Smooth muscle cell (in vitro differentiated cells): ENCODE measurements at regions not wholly inside any gene's neighbourhood (a gene's known extent, or its start where the extent isn't known, plus 50 kb on each side); places are given as distances from the start of the nearest gene placed in this dataset.

Experiments used
- DNase-seq: peaks from one replicate; lab custom pipeline; 2025; ENCODE audit not compliant: unreplicated experiment; lab: John Stamatoyannopoulos, UW
- H2AFZ ChIP-seq: fragments of 200-600 bp; sonication (generic); 2 replicates; pipeline ENCODE4 v1.6.0; 2016; ENCODE audit warnings: antibody characterized with exemption, low read depth, mild to moderate bottlenecking
- H3F3A ChIP-seq: fragments of 200-600 bp; sonication (generic); 2 replicates; pipeline ENCODE4 v1.6.0; 2017; ENCODE audit warnings: antibody characterized with exemption, low read depth
- H3K27ac ChIP-seq: fragments of 200-600 bp; sonication (generic); 2 replicates; pipeline ENCODE4 v1.5.1; 2016; ENCODE audit warnings: low read depth, mild to moderate bottlenecking
- H3K27me3 ChIP-seq: fragments of 200-600 bp; sonication (generic); 2 replicates; pipeline ENCODE4 v1.6.1; 2016; ENCODE audit warnings: low read depth, mild to moderate bottlenecking
- H3K36me3 ChIP-seq: fragments of 200-600 bp; sonication (generic); 2 replicates; pipeline ENCODE4 v1.5.1; 2016; ENCODE audit warnings: low read depth
- H3K4me1 ChIP-seq: fragments of 200-600 bp; sonication (generic); 2 replicates; pipeline ENCODE4 v1.5.1; 2016; ENCODE audit warnings: low read depth
- H3K4me2 ChIP-seq: fragments of 200-600 bp; sonication (generic); 2 replicates; pipeline ENCODE4 v1.6.0; 2016; ENCODE audit warnings: mild to moderate bottlenecking
- H3K4me3 ChIP-seq: fragments of 200-600 bp; sonication (generic); 2 replicates; pipeline ENCODE4 v1.5.1; 2016; ENCODE audit warnings: mild to moderate bottlenecking
- H3K79me2 ChIP-seq: fragments of 200-600 bp; sonication (generic); 2 replicates; pipeline ENCODE4 v1.6.0; 2016; ENCODE audit warnings: low read depth, mild to moderate bottlenecking
- H3K9ac ChIP-seq: fragments of 200-600 bp; sonication (generic); 2 replicates; pipeline ENCODE4 v1.6.0; 2016; ENCODE audit warnings: low read depth
- H3K9me3 ChIP-seq: fragments of 200-600 bp; sonication (generic); replicated peaks from 2 replicates; pipeline ENCODE4 v1.5.1; 2016; ENCODE audit warnings: low read depth
- H4K20me1 ChIP-seq: fragments of 200-600 bp; sonication (generic); 2 replicates; pipeline ENCODE4 v1.6.0; 2016; ENCODE audit warnings: low read depth
- WGBS: methylation state at CpG from one replicate; pipeline ENCODE4 v1.1.7; 2016; ENCODE audit warnings: low lambda C conversion rate; 5-methylcytosine and 5-hydroxymethylcytosine counted together
- TF ChIP-seq, protein P1 (sequence below): fragments of 200-600 bp; sonication (generic); IDR thresholded peaks from 2 replicates; pipeline ENCODE4 v1.5.1; 2017; ENCODE audit warnings: borderline replicate concordance, mild to moderate bottlenecking, antibody characterized with exemption; ENCODE audit not compliant: insufficient read depth, poor library complexity, severe bottlenecking

DNA sequence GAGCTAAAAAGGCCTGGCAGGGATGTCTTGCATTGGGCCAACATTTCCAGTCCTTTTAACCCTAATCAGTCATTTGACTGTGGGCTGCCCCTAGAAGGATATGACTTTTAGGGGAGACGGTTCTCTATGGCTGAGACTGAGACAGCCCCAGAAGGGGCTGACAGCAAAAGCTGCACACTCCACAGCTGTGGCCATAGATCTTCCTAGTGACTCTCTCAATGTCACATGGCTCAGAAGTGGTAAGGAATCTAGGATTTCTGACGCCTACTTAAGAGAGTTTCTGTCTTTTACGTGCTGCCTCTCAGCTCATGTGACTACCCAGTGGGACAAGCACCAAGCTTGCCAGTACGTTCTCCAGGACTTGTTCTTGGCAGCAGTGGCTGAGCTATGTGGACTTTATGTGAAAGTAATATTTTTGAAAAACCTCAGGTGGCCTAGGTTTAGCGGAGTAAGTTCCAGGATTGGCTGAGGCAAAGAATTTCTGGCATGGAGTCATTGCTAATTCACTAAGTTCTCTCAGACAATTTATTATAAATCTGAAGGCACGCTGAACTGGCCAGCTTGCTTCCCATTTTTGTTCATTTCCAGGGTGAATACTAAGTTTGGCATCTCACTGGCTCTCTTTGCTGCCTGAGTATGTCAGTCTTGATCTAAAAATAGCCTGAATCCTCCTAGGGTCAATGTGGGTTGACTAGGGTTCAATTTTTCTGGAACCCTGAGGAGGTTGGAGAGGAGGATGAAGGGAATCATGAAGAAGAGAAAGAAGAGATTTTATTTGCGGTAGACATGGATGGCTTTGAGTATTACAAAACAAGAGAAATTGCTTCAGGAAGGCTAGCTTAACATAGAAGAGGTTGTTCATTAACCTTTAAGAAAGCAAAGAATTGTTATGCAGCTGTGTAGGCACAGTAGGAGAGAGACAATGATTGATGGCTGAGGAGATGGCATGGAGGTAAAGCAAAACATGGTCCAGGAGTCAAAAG is 271.8 kb downstream of the AEBP2 start:
- Histone ChIP-seq H3K36me3 (no peaks in the 10 kb centered on the region), H4K20me1 (no peaks in the 10 kb centered on the region), H3K4me1 (no peaks in the 10 kb centered on the region), H3K9ac (no peak overlapping the region), H2AFZ (no peak overlapping the region), H3K27me3 (no peaks in the 10 kb centered on the region), H3F3A (no peaks in the 10 kb centered on the region), H3K79me2 (no peaks in the 10 kb centered on the region), H3K27ac (no peak overlapping the region), H3K4me2 (no peak overlapping the region), H3K9me3 (no peaks in the 10 kb centered on the region), H3K4me3 (no peak overlapping the region)
- 74% methylated on average over 7 of the region's 7 CpGs for WGBS
- no peak for DNase-seq
- TF ChIP-seq, protein P1, sequence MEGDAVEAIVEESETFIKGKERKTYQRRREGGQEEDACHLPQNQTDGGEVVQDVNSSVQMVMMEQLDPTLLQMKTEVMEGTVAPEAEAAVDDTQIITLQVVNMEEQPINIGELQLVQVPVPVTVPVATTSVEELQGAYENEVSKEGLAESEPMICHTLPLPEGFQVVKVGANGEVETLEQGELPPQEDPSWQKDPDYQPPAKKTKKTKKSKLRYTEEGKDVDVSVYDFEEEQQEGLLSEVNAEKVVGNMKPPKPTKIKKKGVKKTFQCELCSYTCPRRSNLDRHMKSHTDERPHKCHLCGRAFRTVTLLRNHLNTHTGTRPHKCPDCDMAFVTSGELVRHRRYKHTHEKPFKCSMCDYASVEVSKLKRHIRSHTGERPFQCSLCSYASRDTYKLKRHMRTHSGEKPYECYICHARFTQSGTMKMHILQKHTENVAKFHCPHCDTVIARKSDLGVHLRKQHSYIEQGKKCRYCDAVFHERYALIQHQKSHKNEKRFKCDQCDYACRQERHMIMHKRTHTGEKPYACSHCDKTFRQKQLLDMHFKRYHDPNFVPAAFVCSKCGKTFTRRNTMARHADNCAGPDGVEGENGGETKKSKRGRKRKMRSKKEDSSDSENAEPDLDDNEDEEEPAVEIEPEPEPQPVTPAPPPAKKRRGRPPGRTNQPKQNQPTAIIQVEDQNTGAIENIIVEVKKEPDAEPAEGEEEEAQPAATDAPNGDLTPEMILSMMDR = no peak

DNA sequence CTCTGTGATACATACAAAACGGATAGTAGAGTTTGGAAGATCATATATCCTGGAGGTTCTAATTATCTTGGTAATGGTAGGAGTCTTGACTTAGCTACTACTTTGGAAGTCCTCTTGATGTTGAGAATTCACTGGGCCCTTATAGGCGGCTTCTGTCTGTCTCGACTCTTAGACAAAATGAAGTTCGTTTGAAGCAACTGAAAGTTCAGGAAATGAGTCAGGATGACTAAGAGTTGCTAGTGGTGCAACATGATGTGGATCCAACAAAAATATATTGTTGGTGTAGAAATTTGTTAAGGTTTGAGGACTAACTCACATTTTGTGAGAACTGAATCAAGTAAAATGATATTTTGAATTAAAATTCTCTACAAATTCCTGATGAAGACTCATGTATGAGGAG is 272.7 kb downstream of the AEBP2 start:
- TF ChIP-seq, protein P1 = no peak
- no peaks in the 10 kb centered on the region for H4K20me1 ChIP-seq
- no peaks in the 10 kb centered on the region for H3K27me3 ChIP-seq
- H3K4me2 ChIP-seq = no peak overlapping the region
- no peak overlapping the region for H3K27ac ChIP-seq
- no peaks in the 10 kb centered on the region for H3K9me3 ChIP-seq
- no peaks in the 10 kb centered on the region for H3K4me1 ChIP-seq
- H3K36me3 ChIP-seq = no peaks in the 10 kb centered on the region
- WGBS = 63% methylated on average over 4 of the region's 4 CpGs
- H3K4me3 ChIP-seq = no peak overlapping the region
- DNase-seq = no peak
- no peaks in the 10 kb centered on the region for H3K79me2 ChIP-seq
- no peak overlapping the region for H3K9ac ChIP-seq
- H3F3A ChIP-seq = no peaks in the 10 kb centered on the region
- no peak overlapping the region for H2AFZ ChIP-seq

DNA sequence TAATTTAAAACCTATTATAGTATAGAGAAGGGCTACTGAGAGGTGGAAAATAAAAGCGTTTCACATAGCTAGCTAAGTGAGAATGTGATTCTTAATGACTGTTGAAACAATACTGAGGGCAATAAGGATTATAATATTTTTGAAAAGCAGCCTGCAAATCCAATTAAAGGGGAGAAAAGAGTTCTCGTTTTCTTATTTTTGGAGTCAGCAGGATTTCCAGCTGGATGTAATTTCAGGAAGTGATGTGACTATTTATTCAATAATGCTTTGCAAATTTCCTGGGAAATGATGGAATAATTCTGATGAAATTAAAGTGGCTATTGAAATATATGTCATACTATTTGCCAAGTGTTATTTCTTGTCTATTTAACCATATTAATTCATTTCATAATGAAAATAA is 279.1 kb downstream of the AEBP2 start:
- 92% methylated on average over 2 of the region's 2 CpGs for WGBS
- Histone ChIP-seq H3K9ac (no peak overlapping the region), H3K4me2 (no peak overlapping the region), H4K20me1 (no peaks in the 10 kb centered on the region), H2AFZ (no peak overlapping the region), H3K9me3 (no peaks in the 10 kb centered on the region), H3K36me3 (no peaks in the 10 kb centered on the region), H3F3A (no peaks in the 10 kb centered on the region), H3K27me3 (no peaks in the 10 kb centered on the region), H3K79me2 (no peaks in the 10 kb centered on the region), H3K4me3 (no peak overlapping the region), H3K4me1 (no peaks in the 10 kb centered on the region), H3K27ac (no peak overlapping the region)
- TF ChIP-seq, protein P1 = no peak
- no peak for DNase-seq
